H9 (cell line): ENCODE measurements at regions not wholly inside any gene's neighbourhood (a gene's known extent, or its start where the extent isn't known, plus 50 kb on each side); places are given as distances from the start of the nearest gene placed in this dataset.

Source experiments
- DNase-seq: peaks from one replicate; pipeline ENCODE4 v3.0.0-alpha.2; 2017
- H2AFZ ChIP-seq: one replicate; pipeline ENCODE4 v1.6.1; 2013; ENCODE audit warnings: mild to moderate bottlenecking, low read length, control low read depth, moderate library complexity
- H2AK5ac ChIP-seq: 2 replicates; pipeline ENCODE4 v1.6.1; 2013; ENCODE audit warnings: low read length, control low read depth, mixed read lengths; ENCODE audit not compliant: insufficient read length
- H2BK120ac ChIP-seq: one replicate; pipeline ENCODE4 v1.6.1; 2013; ENCODE audit warnings: low read depth, mild to moderate bottlenecking, low read length, control low read depth, inconsistent platforms; ENCODE audit not compliant: poor library complexity, severe bottlenecking
- H2BK12ac ChIP-seq: 2 replicates; pipeline ENCODE4 v1.6.1; 2013; ENCODE audit warnings: low read length, control low read depth, mixed read lengths, low read depth; ENCODE audit not compliant: insufficient read length
- H2BK15ac ChIP-seq: 2 replicates; pipeline ENCODE4 v1.6.1; 2013; ENCODE audit warnings: low read depth, low read length, control low read depth
- H2BK20ac ChIP-seq: one replicate; pipeline ENCODE4 v1.6.1; 2013; ENCODE audit warnings: low read depth, mild to moderate bottlenecking, low read length, control low read depth, inconsistent platforms; ENCODE audit not compliant: poor library complexity, severe bottlenecking
- H2BK5ac ChIP-seq: 2 replicates; pipeline ENCODE4 v1.6.1; 2013; ENCODE audit warnings: low read length, control low read depth, mixed read lengths; ENCODE audit not compliant: insufficient read length
- H3K14ac ChIP-seq: 2 replicates; pipeline ENCODE4 v1.6.1; 2013; ENCODE audit warnings: low read length, control low read depth; ENCODE audit not compliant: insufficient read depth
- H3K18ac ChIP-seq: 2 replicates; pipeline ENCODE4 v1.6.1; 2013; ENCODE audit warnings: low read depth, mild to moderate bottlenecking, mixed read lengths, low read length, control low read depth; ENCODE audit not compliant: insufficient read length
- H3K23ac ChIP-seq: 2 replicates; pipeline ENCODE4 v1.6.1; 2013; ENCODE audit warnings: low read length, control low read depth, mixed read lengths, low read depth; ENCODE audit not compliant: insufficient read length
- H3K23me2 ChIP-seq: 2 replicates; pipeline ENCODE4 v1.6.1; 2013; ENCODE audit warnings: low read depth, mild to moderate bottlenecking, mixed read lengths, low read length, control low read depth; ENCODE audit not compliant: insufficient read length, poor library complexity, severe bottlenecking
- H3K27ac ChIP-seq: 2 replicates; pipeline ENCODE4 v1.5.1; 2013; ENCODE audit warnings: low read length, control low read depth, mixed read lengths, low read depth; ENCODE audit not compliant: insufficient read length
- H3K27me3 ChIP-seq: 2 replicates; pipeline ENCODE4 v1.6.1; 2013; ENCODE audit warnings: low read length, control low read depth, inconsistent platforms; ENCODE audit not compliant: insufficient read depth
- H3K4ac ChIP-seq: 2 replicates; pipeline ENCODE4 v1.6.1; 2013; ENCODE audit warnings: low read depth, mild to moderate bottlenecking, control low read depth, inconsistent platforms, low read length, moderate library complexity
- H3K4me1 ChIP-seq: 2 replicates; pipeline ENCODE4 v1.6.1; 2013; ENCODE audit warnings: low read length, control low read depth, inconsistent platforms; ENCODE audit not compliant: insufficient read depth
- H3K4me2 ChIP-seq: 2 replicates; pipeline ENCODE4 v1.6.1; 2013; ENCODE audit warnings: low read length, control low read depth, mixed read lengths; ENCODE audit not compliant: insufficient read length, insufficient read depth
- H3K56ac ChIP-seq: 2 replicates; pipeline ENCODE4 v1.6.1; 2013; ENCODE audit warnings: low read depth, mild to moderate bottlenecking, mixed read lengths, low read length, control low read depth; ENCODE audit not compliant: insufficient read length
- H3K79me1 ChIP-seq: 2 replicates; pipeline ENCODE4 v1.6.1; 2013; ENCODE audit warnings: low read depth, mild to moderate bottlenecking, moderate library complexity, low read length, control low read depth, inconsistent platforms; ENCODE audit not compliant: insufficient read depth, poor library complexity, severe bottlenecking
- H3K79me2 ChIP-seq: 2 replicates; pipeline ENCODE4 v1.6.1; 2013; ENCODE audit warnings: low read length, control low read depth, inconsistent platforms; ENCODE audit not compliant: insufficient read depth
- H3K9ac ChIP-seq: 2 replicates; pipeline ENCODE4 v1.6.1; 2013; ENCODE audit warnings: low read length, control low read depth, mixed read lengths; ENCODE audit not compliant: insufficient read length; ENCODE audit errors: extremely low read depth
- H3K9me3 ChIP-seq: one replicate; pipeline ENCODE4 v1.6.1; 2013; ENCODE audit warnings: low read depth, low read length, inconsistent platforms; ENCODE audit not compliant: control insufficient read depth
- H3T11ph ChIP-seq: one replicate; pipeline ENCODE4 v1.6.1; 2013; ENCODE audit warnings: mild to moderate bottlenecking, low read length, control low read depth, inconsistent platforms
- H4K20me1 ChIP-seq: one replicate; pipeline ENCODE4 v1.6.1; 2013; ENCODE audit not compliant: control insufficient read depth, insufficient read length, insufficient read depth
- H4K5ac ChIP-seq: 2 replicates; pipeline ENCODE4 v1.6.1; 2013; ENCODE audit warnings: low read depth, mild to moderate bottlenecking, mixed read lengths, low read length, control low read depth; ENCODE audit not compliant: insufficient read length
- H4K8ac ChIP-seq: replicated peaks from 2 replicates; pipeline ENCODE4 v1.6.1; 2013; ENCODE audit warnings: low read length, control low read depth, mixed read lengths, low read depth; ENCODE audit not compliant: insufficient read length
- H4K91ac ChIP-seq: 2 replicates; pipeline ENCODE4 v1.6.1; 2013; ENCODE audit warnings: low read depth, mild to moderate bottlenecking, moderate library complexity, mixed read lengths, low read length, control low read depth; ENCODE audit not compliant: insufficient read length
- H3K27ac Mint-ChIP-seq, 3 experiments: 2 replicates in 2 of 3; 3 replicates in 1 of 3; pipeline ENCODE4 v1.8.0; 2020 to 2021; ENCODE audit warnings: mixed read lengths in 3 of 3, mild to moderate bottlenecking in 1 of 3, moderate library complexity in 1 of 3
- H3K27me3 Mint-ChIP-seq: 2 replicates; pipeline ENCODE4 v1.8.0; 2021; ENCODE audit warnings: low read depth, mild to moderate bottlenecking, moderate library complexity, mixed read lengths
- H3K36me3 Mint-ChIP-seq, 3 experiments: 2 replicates in 2 of 3; 3 replicates in 1 of 3; pipeline ENCODE4 v1.8.0; 2020 to 2021; ENCODE audit warnings: low read depth in 3 of 3, mixed read lengths in 3 of 3; ENCODE audit not compliant: insufficient read depth in 1 of 3
- H3K4me1 Mint-ChIP-seq, 2 experiments: 2 replicates each; pipeline ENCODE4 v1.8.0; 2020; ENCODE audit warnings: mixed read lengths in 2 of 2
- H3K4me3 Mint-ChIP-seq, 2 experiments: 2 replicates in 1 of 2; 3 replicates in 1 of 2; pipeline ENCODE4 v1.8.0; 2020 to 2021; ENCODE audit warnings: mild to moderate bottlenecking in 2 of 2, mixed read lengths in 2 of 2, moderate library complexity in 1 of 2
- H3K9me3 Mint-ChIP-seq, 2 experiments: 2 replicates in 1 of 2; 3 replicates in 1 of 2; pipeline ENCODE4 v1.8.0; 2020; ENCODE audit warnings: mild to moderate bottlenecking in 2 of 2, mixed read lengths in 2 of 2, moderate library complexity in 1 of 2
- WGBS: extraction: QIAGEN DNeasy Blood & Tissue Kit; methylation state at CpG from one replicate; pipeline ENCODE4 v1.1.7; 2013; ENCODE audit warnings: missing lambda C conversion rate, low lambda C conversion rate, mixed read lengths; ENCODE audit not compliant: insufficient read length; ENCODE audit errors: extremely low coverage; 5-methylcytosine and 5-hydroxymethylcytosine counted together
- TF ChIP-seq, protein P1 (sequence below): fragments of 200-600 bp; sonication (generic); conservative IDR thresholded peaks from 3 replicates; pipeline ENCODE4 v1.8.0; 2021; ENCODE audit warnings: antibody characterized with exemption, mild to moderate bottlenecking

DNA sequence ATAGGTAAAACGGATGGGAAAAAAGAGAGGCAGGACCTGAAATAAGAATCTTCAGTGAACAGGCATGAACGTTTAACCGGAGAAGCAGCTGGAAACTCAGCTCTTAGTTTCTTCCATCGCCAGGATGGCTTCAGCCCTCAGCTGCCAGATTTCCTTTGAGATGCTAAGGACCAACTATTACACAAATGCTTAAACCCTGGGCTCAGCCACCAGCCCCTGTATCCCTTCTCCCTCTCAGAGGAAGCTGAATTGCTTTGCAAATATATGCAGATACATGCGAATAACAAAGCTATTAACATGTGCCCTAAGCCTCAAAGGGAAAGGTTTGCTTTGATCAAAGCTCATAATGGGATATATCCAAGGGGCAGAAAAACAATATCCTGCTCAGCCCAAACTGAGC lies 515.1 kb downstream of the OMA1 start:
- H3K4me3 Mint-ChIP-seq: peak overlapping the region; percentile 5 to 7; a peak in 3 of 5 replicates
- H2BK15ac ChIP-seq: no peak overlapping the region
- no CpG with 5 or more reads among the region's 5 CpGs for WGBS
- H3K56ac ChIP-seq: no peak overlapping the region
- H3K36me3 Mint-ChIP-seq: no peaks in the 10 kb centered on the region; a peak in 1 of 7 replicates
- TF ChIP-seq, protein P1, sequence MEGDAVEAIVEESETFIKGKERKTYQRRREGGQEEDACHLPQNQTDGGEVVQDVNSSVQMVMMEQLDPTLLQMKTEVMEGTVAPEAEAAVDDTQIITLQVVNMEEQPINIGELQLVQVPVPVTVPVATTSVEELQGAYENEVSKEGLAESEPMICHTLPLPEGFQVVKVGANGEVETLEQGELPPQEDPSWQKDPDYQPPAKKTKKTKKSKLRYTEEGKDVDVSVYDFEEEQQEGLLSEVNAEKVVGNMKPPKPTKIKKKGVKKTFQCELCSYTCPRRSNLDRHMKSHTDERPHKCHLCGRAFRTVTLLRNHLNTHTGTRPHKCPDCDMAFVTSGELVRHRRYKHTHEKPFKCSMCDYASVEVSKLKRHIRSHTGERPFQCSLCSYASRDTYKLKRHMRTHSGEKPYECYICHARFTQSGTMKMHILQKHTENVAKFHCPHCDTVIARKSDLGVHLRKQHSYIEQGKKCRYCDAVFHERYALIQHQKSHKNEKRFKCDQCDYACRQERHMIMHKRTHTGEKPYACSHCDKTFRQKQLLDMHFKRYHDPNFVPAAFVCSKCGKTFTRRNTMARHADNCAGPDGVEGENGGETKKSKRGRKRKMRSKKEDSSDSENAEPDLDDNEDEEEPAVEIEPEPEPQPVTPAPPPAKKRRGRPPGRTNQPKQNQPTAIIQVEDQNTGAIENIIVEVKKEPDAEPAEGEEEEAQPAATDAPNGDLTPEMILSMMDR: no peak
- H2BK5ac ChIP-seq: no peak overlapping the region
- no peaks in the 10 kb centered on the region for H3K79me2 ChIP-seq
- no peak overlapping the region for H2BK120ac ChIP-seq
- no peak overlapping the region for H4K8ac ChIP-seq
- H3K4me1 Mint-ChIP-seq: peaks cover 70 to 72% of the 10 kb centered on the region in 2 experiments
- no peaks in the 10 kb centered on the region for H3K79me1 ChIP-seq
- no peaks in the 10 kb centered on the region for H3K27me3 ChIP-seq
- no peaks in the 10 kb centered on the region for H4K20me1 ChIP-seq
- H3K4ac ChIP-seq: no peak overlapping the region
- H3K9ac ChIP-seq: no peak overlapping the region
- H3K27ac ChIP-seq: peak overlapping the region; percentile 91
- H3K23ac ChIP-seq: no peak overlapping the region
- H2BK12ac ChIP-seq: no peak overlapping the region
- no peaks in the 10 kb centered on the region; the same call in 1 of the 2 replicates for H3K27me3 Mint-ChIP-seq
- H3K9me3 Mint-ChIP-seq: no peaks in the 10 kb centered on the region; a peak in 1 of 5 replicates
- no peaks in the 10 kb centered on the region for H3K9me3 ChIP-seq
- no peak overlapping the region for H2AFZ ChIP-seq
- no peak overlapping the region for H3T11ph ChIP-seq
- H3K14ac ChIP-seq: no peak overlapping the region
- no peak overlapping the region for H3K18ac ChIP-seq
- peak overlapping the region; percentile 39 for H3K4me2 ChIP-seq
- peaks cover 22% of the 10 kb centered on the region for H3K4me1 ChIP-seq
- peak; percentile 77 for DNase-seq
- H3K23me2 ChIP-seq: no peaks in the 10 kb centered on the region
- no peak overlapping the region for H2BK20ac ChIP-seq
- no peak overlapping the region for H4K5ac ChIP-seq
- no peak overlapping the region for H4K91ac ChIP-seq
- H3K27ac Mint-ChIP-seq: peak overlapping the region; percentile 83 to 94 (median 90)
- no peak overlapping the region for H2AK5ac ChIP-seq
